ENCODE measurements at regions not wholly inside any gene's neighbourhood (a gene's known extent, or its start where the extent isn't known, plus 50 kb on each side); places are given as distances from the start of the nearest gene placed in this dataset.

DNA sequence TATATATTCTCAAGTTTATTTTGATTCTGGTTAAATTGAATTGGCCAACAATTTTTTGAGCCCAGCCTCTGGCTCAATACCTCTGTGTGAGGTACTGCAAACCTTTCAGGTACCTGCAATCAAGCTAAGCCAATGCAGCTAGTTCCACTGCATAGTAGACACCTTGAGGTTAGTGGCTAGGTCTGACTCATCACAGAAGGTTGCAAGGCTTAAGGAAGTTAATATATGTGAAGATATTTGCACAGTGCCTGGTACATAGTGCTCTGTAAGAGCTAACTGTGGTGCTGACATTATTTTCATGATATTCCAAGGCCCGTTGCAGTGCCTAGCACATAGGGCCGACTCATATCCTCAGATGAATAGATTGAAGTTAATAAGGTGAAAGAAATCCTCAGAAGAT lies 330.5 kb upstream of the KAZN start:
- TF ChIP-seq POLR2A (IDR thresholded peaks at IDR 0.05; ENCODE audit: low read depth, low read length) (no peak), POLR2AphosphoS5 (IDR thresholded peaks at IDR 0.05; ENCODE audit: insufficient read depth, low read depth, low read length) (no peak), JUN (IDR thresholded peaks at IDR 0.05; ENCODE audit: borderline replicate concordance, insufficient read depth, insufficient read length, low read depth) (no peak), EZH2 (IDR thresholded peaks at IDR 0.05; ENCODE audit: borderline replicate concordance, low read depth, low read length, severe bottlenecking) (no peak), GATA2 (IDR thresholded peaks at IDR 0.05; ENCODE audit: insufficient read depth, insufficient read length, low read depth, low read length) (no peak)
- TF ChIP-seq, protein P1, sequence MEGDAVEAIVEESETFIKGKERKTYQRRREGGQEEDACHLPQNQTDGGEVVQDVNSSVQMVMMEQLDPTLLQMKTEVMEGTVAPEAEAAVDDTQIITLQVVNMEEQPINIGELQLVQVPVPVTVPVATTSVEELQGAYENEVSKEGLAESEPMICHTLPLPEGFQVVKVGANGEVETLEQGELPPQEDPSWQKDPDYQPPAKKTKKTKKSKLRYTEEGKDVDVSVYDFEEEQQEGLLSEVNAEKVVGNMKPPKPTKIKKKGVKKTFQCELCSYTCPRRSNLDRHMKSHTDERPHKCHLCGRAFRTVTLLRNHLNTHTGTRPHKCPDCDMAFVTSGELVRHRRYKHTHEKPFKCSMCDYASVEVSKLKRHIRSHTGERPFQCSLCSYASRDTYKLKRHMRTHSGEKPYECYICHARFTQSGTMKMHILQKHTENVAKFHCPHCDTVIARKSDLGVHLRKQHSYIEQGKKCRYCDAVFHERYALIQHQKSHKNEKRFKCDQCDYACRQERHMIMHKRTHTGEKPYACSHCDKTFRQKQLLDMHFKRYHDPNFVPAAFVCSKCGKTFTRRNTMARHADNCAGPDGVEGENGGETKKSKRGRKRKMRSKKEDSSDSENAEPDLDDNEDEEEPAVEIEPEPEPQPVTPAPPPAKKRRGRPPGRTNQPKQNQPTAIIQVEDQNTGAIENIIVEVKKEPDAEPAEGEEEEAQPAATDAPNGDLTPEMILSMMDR (IDR thresholded peaks at IDR 0.05; ENCODE audit: extremely low read depth in 1 of 2, insufficient read depth in 1 of 2, low read depth in 1 of 2, low read length in 2 of 2), result no peak
- TF ChIP-seq, protein P2, sequence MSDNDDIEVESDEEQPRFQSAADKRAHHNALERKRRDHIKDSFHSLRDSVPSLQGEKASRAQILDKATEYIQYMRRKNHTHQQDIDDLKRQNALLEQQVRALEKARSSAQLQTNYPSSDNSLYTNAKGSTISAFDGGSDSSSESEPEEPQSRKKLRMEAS (IDR thresholded peaks at IDR 0.05; ENCODE audit: insufficient read depth, insufficient read length), result no peak
